Transverse colon (tissue), 4 donors: ENCODE measurements at regions not wholly inside any gene's neighbourhood (a gene's known extent, or its start where the extent isn't known, plus 50 kb on each side); places are given as distances from the start of the nearest gene placed in this dataset.

Source experiments
- POLR2A ChIP-seq: fragments of 450-650 bp; IDR thresholded peaks from one replicate; pipeline ENCODE4 v1.6.1; 2016; ENCODE audit warnings: antibody characterized with exemption, mild to moderate bottlenecking, moderate library complexity
- POLR2AphosphoS5 ChIP-seq, 3 donors: sonication (generic); formaldehyde crosslinking; IDR thresholded peaks; one replicate each; pipeline ENCODE4 v1.6.1; 2016; ENCODE audit warnings: antibody characterized with exemption in 3 of 3
- TF ChIP-seq, protein P1 (sequence below), 5 experiments: fragments of 200-600 bp in 3 of 5; fragments of 450-650 bp in 2 of 5; sonication (generic) in 3 of 5; IDR thresholded peaks; 1 replicate in 2 of 5; 2 replicates in 3 of 5; pipeline ENCODE4 v1.5.1; 2016 to 2017; ENCODE audit warnings: antibody characterized with exemption in 5 of 5, inconsistent platforms in 3 of 5, mild to moderate bottlenecking in 2 of 5, moderate library complexity in 1 of 5

DNA sequence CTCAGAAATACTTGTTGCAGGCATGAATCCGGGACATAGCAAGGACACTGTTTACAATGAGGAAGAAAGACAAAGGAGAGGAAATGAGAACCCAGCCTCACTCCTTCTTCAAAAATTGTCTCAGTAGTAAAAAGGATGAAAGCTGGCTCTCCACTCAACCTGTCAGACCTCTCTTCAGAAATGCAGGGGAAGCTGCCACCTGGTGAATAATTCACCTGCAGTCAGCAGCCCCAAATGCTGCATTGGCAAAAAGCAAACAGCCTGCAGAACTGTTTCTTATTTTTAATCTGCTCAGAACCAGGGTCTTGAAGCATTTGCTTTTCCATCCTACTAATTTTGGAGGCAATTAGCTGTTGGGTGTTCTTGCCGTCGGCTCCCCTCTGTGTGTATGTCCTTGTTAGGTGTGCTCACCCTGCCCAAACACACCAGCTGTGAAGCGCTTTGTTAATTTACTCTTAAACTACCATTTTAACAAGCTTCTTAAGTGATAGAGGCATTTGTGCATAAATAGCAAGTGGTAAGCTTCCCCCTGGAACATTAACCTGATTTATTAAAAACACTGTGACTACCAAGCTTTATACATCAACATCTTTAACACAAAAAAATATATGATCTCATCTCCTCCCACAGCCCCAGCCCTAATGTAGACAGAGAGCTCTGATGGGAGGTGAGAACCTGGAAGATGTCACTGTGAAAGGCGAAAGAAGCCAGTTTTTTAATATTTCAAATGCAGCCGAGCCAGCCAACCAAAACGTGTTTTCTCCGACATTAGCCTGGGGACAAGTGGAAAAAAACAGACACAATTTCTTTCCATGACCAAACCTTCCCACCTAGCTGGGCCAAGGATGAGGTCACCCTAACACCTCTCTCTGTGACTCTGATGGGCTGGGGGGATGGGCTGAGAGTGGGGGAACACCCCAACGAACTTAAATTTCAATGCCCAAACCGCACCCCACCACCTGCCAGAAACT lies 451.0 kb upstream of the SULF2 start:
- TF ChIP-seq, protein P1, sequence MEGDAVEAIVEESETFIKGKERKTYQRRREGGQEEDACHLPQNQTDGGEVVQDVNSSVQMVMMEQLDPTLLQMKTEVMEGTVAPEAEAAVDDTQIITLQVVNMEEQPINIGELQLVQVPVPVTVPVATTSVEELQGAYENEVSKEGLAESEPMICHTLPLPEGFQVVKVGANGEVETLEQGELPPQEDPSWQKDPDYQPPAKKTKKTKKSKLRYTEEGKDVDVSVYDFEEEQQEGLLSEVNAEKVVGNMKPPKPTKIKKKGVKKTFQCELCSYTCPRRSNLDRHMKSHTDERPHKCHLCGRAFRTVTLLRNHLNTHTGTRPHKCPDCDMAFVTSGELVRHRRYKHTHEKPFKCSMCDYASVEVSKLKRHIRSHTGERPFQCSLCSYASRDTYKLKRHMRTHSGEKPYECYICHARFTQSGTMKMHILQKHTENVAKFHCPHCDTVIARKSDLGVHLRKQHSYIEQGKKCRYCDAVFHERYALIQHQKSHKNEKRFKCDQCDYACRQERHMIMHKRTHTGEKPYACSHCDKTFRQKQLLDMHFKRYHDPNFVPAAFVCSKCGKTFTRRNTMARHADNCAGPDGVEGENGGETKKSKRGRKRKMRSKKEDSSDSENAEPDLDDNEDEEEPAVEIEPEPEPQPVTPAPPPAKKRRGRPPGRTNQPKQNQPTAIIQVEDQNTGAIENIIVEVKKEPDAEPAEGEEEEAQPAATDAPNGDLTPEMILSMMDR (IDR thresholded peaks at IDR 0.05), result no peak
- TF ChIP-seq POLR2AphosphoS5 (IDR thresholded peaks at IDR 0.05) (peak in 1 of 3 donors; percentile 18), POLR2A (no peak)
